HG03039 (cell line): ENCODE measurements at regions not wholly inside any gene's neighbourhood (a gene's known extent, or its start where the extent isn't known, plus 50 kb on each side); places are given as distances from the start of the nearest gene placed in this dataset.

Experiments
- ATAC-seq: cut with Tn5 transposase; IDR thresholded peaks from one replicate; pipeline ENCODE4 v1.9.1; 2021; ENCODE audit warnings: mild to moderate bottlenecking, moderate library complexity; ENCODE audit not compliant: unreplicated experiment

- no peak for ATAC-seq
Measured at GRCh38 chr12:91432089-91432488, 249.5 kb upstream of the DCN start.

- ATAC-seq, result no peak
Measured at GRCh38 chr12:91424506-91424905, 241.9 kb upstream of the DCN start.

GRCh38 chr12:91423693-91424050 lies 241.1 kb upstream of the DCN start:
- no peak for ATAC-seq

GRCh38 chr12:91422811-91423692 lies 240.4 kb upstream of the DCN start:
- ATAC-seq, result no peak

GRCh38 chr12:91422127-91422526 lies 239.5 kb upstream of the DCN start:
- ATAC-seq, result no peak

- no peak for ATAC-seq
Measured at GRCh38 chr12:91419809-91420208, 237.2 kb upstream of the DCN start.

GRCh38 chr12:91418221-91419090 lies 235.8 kb upstream of the DCN start:
- ATAC-seq, result no peak

- no peak for ATAC-seq
Measured at GRCh38 chr12:91417650-91418049, 235.0 kb upstream of the DCN start.

GRCh38 chr12:91414636-91415035 lies 232.0 kb upstream of the DCN start:
- no peak for ATAC-seq

GRCh38 chr12:91413581-91414546 lies 231.2 kb upstream of the DCN start:
- ATAC-seq, result no peak

- ATAC-seq, result peak; percentile 67
Measured at GRCh38 chr12:91406920-91407341, 224.3 kb upstream of the DCN start.

- no peak for ATAC-seq
Measured at GRCh38 chr12:91404441-91404840, 221.8 kb upstream of the DCN start.

- no peak for ATAC-seq
Measured at GRCh38 chr12:91401190-91401589, 218.6 kb upstream of the DCN start.

GRCh38 chr12:91400271-91400670 lies 217.7 kb upstream of the DCN start:
- ATAC-seq, result no peak

GRCh38 chr12:91397866-91398532 lies 215.4 kb upstream of the DCN start:
- no peak for ATAC-seq

- no peak for ATAC-seq
Measured at GRCh38 chr12:91396293-91396692, 213.7 kb upstream of the DCN start.

- no peak for ATAC-seq
Measured at GRCh38 chr12:91395628-91396135, 213.1 kb upstream of the DCN start.

- no peak for ATAC-seq
Measured at GRCh38 chr12:91394903-91395302, 212.3 kb upstream of the DCN start.

GRCh38 chr12:91388573-91388972 lies 206.0 kb upstream of the DCN start:
- ATAC-seq, result no peak
